Neural crest cell (in vitro differentiated cells): ENCODE measurements at regions not wholly inside any gene's neighbourhood (a gene's known extent, or its start where the extent isn't known, plus 50 kb on each side); places are given as distances from the start of the nearest gene placed in this dataset.

ENCODE experiments used
- DNase-seq: peaks from one replicate; pipeline ENCODE4 v3.0.0; 2021; ENCODE audit warnings: low read depth, mixed read lengths, low spot score
- H3K27ac Mint-ChIP-seq: one replicate; pipeline ENCODE4 v1.8.0; 2021; ENCODE audit warnings: mild to moderate bottlenecking, mixed read lengths; ENCODE audit not compliant: unreplicated experiment
- H3K27me3 Mint-ChIP-seq: 2 replicates; pipeline ENCODE4 v1.8.0; 2021; ENCODE audit warnings: low read depth, mild to moderate bottlenecking, mixed read lengths
- H3K36me3 Mint-ChIP-seq: 2 replicates; pipeline ENCODE4 v1.8.0; 2021; ENCODE audit warnings: low read depth, mild to moderate bottlenecking, mixed read lengths
- H3K4me1 Mint-ChIP-seq: 2 replicates; pipeline ENCODE4 v1.8.0; 2021; ENCODE audit warnings: mixed read lengths
- H3K4me3 Mint-ChIP-seq: one replicate; pipeline ENCODE4 v1.8.0; 2021; ENCODE audit warnings: mild to moderate bottlenecking, mixed read lengths
- H3K9me3 Mint-ChIP-seq: 2 replicates; pipeline ENCODE4 v1.8.0; 2021; ENCODE audit warnings: mixed read lengths
- TF ChIP-seq, protein P1 (sequence below): fragments of 200-600 bp; sonication (generic); conservative IDR thresholded peaks from 2 replicates; pipeline ENCODE4 v1.5.0; 2021; ENCODE audit warnings: antibody characterized with exemption, mild to moderate bottlenecking

DNA sequence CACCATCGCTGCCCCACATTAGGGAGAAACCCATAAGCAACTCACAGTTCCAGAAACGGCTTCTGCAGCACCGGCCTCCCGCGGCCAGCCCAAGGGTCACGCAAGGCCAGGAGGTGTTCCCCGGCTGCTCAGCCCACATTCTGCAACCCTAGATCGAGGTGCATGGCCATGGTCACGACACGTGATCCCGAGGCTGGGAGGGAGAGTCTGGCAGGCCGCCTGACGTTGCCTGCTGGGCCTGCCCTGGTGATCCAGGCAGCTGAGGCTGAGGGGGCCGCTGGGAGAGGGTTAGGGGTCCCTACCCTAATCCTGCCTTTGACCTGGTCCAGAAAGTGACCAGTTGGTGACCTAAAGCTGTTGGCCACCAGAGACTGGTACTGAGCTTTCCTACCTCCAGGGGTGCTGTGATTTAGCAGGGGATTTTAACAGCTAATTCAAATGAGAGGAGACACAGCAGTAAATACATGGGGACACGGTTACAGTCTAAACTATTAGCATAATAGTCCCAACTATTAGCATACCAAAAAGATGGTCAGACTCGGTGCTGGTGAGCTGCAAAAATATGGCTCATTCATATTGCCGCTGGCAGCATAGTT is 97.4 kb upstream of the CIBAR2 start:
- TF ChIP-seq, protein P1, sequence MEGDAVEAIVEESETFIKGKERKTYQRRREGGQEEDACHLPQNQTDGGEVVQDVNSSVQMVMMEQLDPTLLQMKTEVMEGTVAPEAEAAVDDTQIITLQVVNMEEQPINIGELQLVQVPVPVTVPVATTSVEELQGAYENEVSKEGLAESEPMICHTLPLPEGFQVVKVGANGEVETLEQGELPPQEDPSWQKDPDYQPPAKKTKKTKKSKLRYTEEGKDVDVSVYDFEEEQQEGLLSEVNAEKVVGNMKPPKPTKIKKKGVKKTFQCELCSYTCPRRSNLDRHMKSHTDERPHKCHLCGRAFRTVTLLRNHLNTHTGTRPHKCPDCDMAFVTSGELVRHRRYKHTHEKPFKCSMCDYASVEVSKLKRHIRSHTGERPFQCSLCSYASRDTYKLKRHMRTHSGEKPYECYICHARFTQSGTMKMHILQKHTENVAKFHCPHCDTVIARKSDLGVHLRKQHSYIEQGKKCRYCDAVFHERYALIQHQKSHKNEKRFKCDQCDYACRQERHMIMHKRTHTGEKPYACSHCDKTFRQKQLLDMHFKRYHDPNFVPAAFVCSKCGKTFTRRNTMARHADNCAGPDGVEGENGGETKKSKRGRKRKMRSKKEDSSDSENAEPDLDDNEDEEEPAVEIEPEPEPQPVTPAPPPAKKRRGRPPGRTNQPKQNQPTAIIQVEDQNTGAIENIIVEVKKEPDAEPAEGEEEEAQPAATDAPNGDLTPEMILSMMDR: no peak
- Mint-ChIP-seq H3K4me1 (peaks cover 38% of the 10 kb centered on the region), H3K27ac (no peak overlapping the region), H3K27me3 (no peaks in the 10 kb centered on the region), H3K36me3 (no peaks in the 10 kb centered on the region), H3K9me3 (no peaks in the 10 kb centered on the region), H3K4me3 (no peak overlapping the region)
- DNase-seq: no peak

DNA sequence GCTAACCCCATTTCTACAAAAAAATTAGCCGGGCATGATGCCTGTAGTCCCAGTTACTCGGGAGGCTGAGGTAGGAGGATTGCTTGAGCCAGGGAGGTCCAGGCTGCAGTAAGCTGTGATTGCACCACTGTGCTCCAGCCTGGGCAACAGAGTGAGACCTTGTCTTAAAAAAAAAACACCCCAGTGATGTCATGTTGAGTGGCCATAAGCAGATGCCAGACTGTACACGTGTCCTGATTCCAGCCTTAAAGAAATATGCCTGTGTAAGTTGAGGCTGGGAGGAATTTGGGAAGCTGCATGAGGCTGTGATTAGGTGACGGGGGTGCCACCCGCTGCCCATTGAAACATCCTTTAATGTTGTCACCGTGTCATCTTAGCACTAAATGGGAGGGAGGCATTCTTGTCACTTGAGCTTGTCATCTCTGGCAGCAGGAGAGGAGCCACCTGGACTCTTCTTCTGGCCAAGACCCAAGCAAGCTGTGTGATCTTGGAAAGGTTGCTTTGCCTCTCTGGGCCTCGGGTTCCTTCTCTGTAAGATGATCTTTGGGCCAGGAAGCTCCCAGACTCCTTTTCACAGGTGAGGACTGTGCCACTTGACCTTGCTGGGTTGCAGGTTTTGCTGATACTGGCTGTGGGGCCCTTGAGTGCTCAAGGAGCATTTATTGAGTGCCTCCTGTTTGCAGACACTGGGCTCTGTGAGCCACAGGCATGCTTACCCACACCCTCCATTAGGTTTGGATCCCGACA is 98.3 kb upstream of the CIBAR2 start:
- Mint-ChIP-seq H3K36me3 (no peaks in the 10 kb centered on the region), H3K27me3 (no peaks in the 10 kb centered on the region), H3K27ac (no peak overlapping the region), H3K4me1 (peaks cover 46% of the 10 kb centered on the region), H3K4me3 (no peak overlapping the region), H3K9me3 (no peaks in the 10 kb centered on the region)
- TF ChIP-seq, protein P1: no peak
- DNase-seq: no peak

DNA sequence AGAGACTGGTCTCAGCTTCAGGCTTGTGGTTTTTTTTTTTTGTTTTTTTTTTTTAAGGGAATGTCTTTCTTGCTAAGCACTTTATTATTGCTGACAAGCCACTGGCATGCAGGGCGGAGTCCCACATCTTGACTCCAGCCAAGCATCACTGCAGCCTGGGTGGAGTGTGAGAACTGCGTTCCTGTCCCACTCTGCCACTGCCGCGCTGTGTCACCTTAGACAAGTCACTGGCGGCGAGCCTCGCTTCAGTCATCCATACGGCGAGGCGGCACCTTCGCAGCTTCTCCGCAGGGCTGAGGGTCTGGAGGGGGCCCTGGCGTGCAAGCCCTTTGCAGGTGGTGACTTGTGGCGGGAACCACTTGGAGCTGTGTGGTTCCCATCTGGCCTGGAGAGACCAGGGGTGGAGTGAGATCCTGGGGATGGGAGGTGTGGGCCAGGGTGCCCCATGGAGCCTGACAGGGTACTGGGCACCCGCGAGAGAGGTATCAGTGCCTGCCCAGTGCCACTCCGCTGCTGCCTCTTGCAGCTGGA is 99.1 kb upstream of the CIBAR2 start:
- TF ChIP-seq, protein P1: no peak
- H3K4me1 Mint-ChIP-seq: peaks cover 40% of the 10 kb centered on the region

DNA sequence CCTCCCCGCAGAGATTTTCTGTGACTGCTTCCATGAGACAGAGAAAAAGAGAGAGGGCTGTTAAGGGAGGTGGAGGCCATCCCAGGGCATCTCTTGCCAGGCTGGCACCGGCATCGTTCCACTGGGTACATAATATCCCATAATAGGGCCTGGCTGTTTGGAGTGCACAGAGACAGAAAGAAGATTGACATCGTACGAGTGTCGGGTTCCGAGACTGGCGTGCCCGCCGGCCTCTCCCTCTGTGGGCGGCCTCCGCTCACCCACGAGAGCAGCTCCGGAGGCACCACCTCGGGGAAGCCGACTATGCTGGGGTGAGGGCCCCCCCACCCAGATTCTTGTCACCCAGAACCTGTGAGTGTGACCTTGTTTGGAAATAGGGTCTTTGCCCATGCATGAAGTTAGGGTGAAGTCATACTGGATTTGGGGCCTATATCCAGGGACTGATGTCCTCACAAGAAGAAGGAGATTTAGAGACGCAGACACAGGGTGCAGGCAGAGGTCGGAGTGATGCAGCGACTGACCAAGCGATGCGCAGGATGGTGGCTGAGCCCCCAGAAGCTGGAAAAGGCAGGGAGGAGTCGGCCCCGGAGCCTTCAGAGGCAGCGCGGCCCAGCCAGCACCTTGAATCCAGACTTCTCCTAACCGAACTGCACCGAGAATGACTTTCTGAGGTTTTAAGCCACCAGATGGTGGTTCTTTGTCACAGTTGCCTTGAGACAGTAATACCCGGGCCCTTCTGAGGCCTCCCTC is 101.8 kb upstream of the CIBAR2 start:
- Mint-ChIP-seq H3K36me3 (no peaks in the 10 kb centered on the region), H3K4me3 (no peak overlapping the region), H3K27me3 (no peaks in the 10 kb centered on the region), H3K4me1 (peaks cover 34% of the 10 kb centered on the region), H3K9me3 (no peaks in the 10 kb centered on the region), H3K27ac (no peak overlapping the region)
- DNase-seq: no peak
- TF ChIP-seq, protein P1: no peak

More for the DNA sequence above, 99.1 kb upstream of the CIBAR2 start:
- Mint-ChIP-seq H3K9me3 (no peaks in the 10 kb centered on the region), H3K27me3 (no peaks in the 10 kb centered on the region), H3K4me3 (no peak overlapping the region), H3K27ac (no peak overlapping the region), H3K36me3 (no peaks in the 10 kb centered on the region)
- no peak for DNase-seq

DNA sequence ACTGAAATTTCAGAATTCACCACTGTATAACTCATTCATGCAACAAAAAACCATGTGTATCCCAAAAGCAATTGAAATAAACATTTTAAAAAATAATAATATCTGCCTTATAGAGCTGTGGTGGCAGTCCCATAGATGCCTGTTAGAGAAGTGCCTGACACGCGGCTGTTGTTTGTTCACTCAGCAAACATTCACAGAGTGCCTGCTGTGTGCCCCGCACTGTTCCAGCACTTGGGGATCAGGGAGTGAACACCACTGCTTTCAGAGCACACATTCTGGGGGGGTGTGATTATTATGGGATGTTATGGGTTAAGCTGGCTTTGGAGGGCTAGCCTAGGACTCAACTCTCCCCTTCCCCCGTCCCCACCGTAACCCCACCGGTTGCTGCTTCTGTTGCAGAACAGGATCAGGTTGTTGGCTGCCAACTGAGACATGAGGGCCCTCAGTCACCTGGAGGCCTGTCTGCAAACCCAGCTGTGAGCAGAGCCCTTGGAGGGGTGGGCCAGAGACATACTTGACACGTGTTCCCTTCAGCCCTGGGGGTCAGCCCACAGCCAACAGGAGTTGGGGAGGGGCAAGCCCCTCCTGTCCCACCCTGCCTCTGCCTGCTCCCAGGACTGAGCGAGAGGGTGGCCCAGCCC is 103.3 kb upstream of the CIBAR2 start:
- TF ChIP-seq, protein P1: no peak
- DNase-seq: no peak
- H3K9me3 Mint-ChIP-seq: no peaks in the 10 kb centered on the region
- H3K4me3 Mint-ChIP-seq: no peak overlapping the region
- peaks cover 44% of the 10 kb centered on the region for H3K4me1 Mint-ChIP-seq
- H3K36me3 Mint-ChIP-seq: no peaks in the 10 kb centered on the region
- H3K27me3 Mint-ChIP-seq: no peaks in the 10 kb centered on the region
- H3K27ac Mint-ChIP-seq: no peak overlapping the region
